DMS114 treated with DMSO at 0.1 percent for 48 hours (cell line): ENCODE measurements at regions not wholly inside any gene's neighbourhood (a gene's known extent, or its start where the extent isn't known, plus 50 kb on each side); places are given as distances from the start of the nearest gene placed in this dataset.
"Not testable (repeated sequence)": the region's sequence is repeated elsewhere in the genome, so short reads cannot be mapped to it uniquely, and the experiment has no call there.

Experiments
- DNase-seq: peaks from one replicate; lab custom pipeline; 2025; ENCODE audit not compliant: unreplicated experiment; lab: John Stamatoyannopoulos, UW

- no peak for DNase-seq
Measured at GRCh38 chr21:15274701-15275485, 210.1 kb upstream of the NRIP1 start.

- no peak for DNase-seq
Measured at GRCh38 chr21:15275615-15276235, 210.9 kb upstream of the NRIP1 start.

- no peak for DNase-seq
Measured at GRCh38 chr21:15276243-15276642, 211.4 kb upstream of the NRIP1 start.

GRCh38 chr21:15277466-15277865 lies 212.7 kb upstream of the NRIP1 start:
- DNase-seq = no peak

- no peak for DNase-seq
Measured at GRCh38 chr21:15278279-15278678, 213.5 kb upstream of the NRIP1 start.

GRCh38 chr21:15278851-15279250 lies 214.1 kb upstream of the NRIP1 start:
- DNase-seq = no peak

GRCh38 chr21:15279482-15279881 lies 214.7 kb upstream of the NRIP1 start:
- no peak for DNase-seq

GRCh38 chr21:15281714-15282113 lies 216.9 kb upstream of the NRIP1 start:
- no peak for DNase-seq

- DNase-seq = no peak
Measured at GRCh38 chr21:15282665-15283064, 217.9 kb upstream of the NRIP1 start.

- DNase-seq = no peak
Measured at GRCh38 chr21:15283138-15283537, 218.3 kb upstream of the NRIP1 start.

GRCh38 chr21:15283789-15284188 lies 219.0 kb upstream of the NRIP1 start:
- no peak for DNase-seq

GRCh38 chr21:15285556-15285955 lies 220.8 kb upstream of the NRIP1 start:
- DNase-seq = no peak

- DNase-seq = no peak
Measured at GRCh38 chr21:15289246-15289645, 224.4 kb upstream of the NRIP1 start.

- DNase-seq = no peak
Measured at GRCh38 chr21:15289896-15290841, 225.4 kb upstream of the NRIP1 start.

GRCh38 chr21:15291621-15292266 lies 226.9 kb upstream of the NRIP1 start:
- no peak for DNase-seq

GRCh38 chr21:15293240-15293639 lies 228.4 kb upstream of the NRIP1 start:
- no peak for DNase-seq

- no peak for DNase-seq
Measured at GRCh38 chr21:15295875-15296274, 231.1 kb upstream of the NRIP1 start.

- no peak for DNase-seq
Measured at GRCh38 chr21:15297824-15298223, 233.0 kb upstream of the NRIP1 start.

- DNase-seq = no peak
Measured at GRCh38 chr21:15298306-15298705, 233.5 kb upstream of the NRIP1 start.

- not testable (repeated sequence) for DNase-seq
Measured at GRCh38 chr21:15298755-15299154, 234.0 kb upstream of the NRIP1 start.

GRCh38 chr21:15300131-15300530 lies 235.3 kb upstream of the NRIP1 start:
- no peak for DNase-seq
